HG03095 (cell line): ENCODE measurements at regions not wholly inside any gene's neighbourhood (a gene's known extent, or its start where the extent isn't known, plus 50 kb on each side); places are given as distances from the start of the nearest gene placed in this dataset.

Experiments used
- ATAC-seq: cut with Tn5 transposase; IDR thresholded peaks from one replicate; pipeline ENCODE4 v1.9.1; 2021; ENCODE audit warnings: moderate library complexity; ENCODE audit not compliant: unreplicated experiment

DNA sequence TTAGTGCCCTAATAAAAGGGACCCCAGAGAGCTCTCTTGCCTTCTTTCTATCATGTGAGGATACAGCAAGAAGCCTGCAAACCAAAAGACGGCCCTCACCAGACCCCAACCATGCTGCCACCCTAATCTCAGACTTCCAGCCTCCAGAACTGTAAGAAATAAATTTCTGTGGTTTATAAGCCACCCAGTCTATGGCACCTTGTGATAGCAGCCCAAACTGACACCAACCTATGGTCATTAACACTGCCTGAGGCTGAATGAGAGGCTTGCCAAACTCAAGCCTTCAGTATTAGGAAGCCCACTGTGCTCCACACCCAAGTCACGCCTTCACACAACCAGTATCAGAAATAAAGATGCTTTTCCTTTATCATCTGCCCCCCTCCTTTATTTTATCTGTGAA is 127.3 kb upstream of the KLF3 start:
- ATAC-seq = no peak

DNA sequence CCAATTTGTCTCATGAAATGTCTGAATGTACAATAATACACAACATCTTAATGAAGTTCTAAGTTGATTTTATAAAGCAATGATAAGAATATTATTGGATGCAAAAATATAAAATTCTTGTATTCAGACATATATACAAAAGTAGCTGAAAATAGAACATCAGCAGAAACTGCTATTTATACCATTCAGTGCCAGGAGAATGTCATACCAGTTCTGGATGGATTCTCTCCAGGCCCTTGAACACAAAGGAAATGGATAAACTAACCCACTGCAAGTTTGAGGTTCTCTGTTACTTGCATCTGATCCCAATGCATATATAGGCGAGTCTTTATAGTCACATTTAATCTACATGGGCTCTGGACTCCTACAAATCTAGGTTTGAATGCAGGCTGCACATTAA is 126.3 kb upstream of the KLF3 start:
- ATAC-seq = no peak

DNA sequence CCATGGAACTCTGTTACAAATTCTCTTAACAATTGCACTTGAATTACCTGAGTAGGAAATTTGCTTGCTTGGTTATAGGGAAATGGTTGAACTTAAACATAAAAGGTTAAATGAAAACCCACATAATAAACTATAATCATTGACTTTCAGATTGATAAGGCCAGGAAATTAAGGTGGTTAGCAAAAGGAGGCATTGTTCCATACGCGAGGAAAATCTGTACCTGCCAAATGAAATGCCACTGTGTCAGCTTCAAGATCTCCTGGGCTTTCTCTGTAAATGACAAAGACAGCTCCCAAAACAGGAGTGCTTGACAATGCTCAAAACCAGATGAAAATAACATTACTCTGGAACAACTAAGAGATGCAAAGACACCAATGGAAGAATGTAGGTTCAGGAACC is 125.5 kb upstream of the KLF3 start:
- no peak for ATAC-seq

DNA sequence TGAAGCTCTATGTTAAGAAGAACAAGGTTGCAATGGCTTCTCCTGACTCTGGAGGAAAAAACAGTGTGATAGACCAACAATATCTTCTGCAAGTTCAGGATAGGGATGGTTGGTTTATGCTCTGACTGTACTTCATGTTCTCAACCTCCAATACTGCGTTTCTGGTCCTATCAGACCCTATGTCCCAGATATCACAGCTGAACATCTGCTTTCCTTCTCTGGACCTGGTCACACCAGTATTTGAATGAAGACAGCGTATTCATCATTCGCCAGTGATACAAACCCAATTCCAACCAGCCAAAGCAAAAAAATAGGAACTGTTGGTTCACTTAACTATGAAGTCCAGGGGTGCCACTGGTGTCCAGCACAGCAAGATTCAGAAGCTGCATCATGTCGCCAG is 124.5 kb upstream of the KLF3 start:
- no peak for ATAC-seq

DNA sequence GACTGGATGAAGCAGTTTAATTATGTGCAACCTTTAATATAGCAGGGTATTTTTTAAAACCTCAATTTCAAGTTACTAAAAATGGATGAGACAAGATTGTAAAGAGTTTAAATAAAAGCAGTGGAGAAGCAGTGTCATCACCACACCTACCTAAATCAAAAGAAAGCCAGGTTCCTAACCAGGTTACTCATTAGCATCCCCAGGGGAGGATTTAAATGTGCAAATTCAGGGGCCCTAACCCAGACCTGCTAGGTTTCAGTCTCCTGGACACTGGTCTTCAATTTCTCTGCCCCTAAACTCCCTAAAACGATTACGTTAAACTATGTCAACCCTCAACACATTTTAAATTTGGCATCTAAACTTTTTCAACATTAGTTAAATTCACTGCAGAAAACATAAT is 116.9 kb upstream of the KLF3 start:
- no peak for ATAC-seq

DNA sequence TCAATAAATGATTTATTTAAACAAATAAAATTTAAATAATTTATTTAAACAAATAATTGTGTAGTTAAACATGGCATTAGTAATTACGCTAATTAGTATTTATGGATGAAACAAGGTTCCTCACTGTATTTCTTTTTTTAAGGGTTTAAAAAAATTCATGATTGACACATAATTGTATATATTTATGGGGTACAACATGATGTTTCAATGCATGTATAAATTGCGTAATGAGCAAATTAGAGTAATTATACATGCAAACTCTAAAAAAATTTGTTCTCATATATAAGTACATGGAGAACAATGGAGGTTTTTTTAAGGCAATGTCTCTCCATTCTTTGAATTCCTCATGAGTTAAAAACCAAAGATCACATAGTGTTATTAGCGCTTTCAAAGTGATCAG is 115.7 kb upstream of the KLF3 start:
- no peak for ATAC-seq

DNA sequence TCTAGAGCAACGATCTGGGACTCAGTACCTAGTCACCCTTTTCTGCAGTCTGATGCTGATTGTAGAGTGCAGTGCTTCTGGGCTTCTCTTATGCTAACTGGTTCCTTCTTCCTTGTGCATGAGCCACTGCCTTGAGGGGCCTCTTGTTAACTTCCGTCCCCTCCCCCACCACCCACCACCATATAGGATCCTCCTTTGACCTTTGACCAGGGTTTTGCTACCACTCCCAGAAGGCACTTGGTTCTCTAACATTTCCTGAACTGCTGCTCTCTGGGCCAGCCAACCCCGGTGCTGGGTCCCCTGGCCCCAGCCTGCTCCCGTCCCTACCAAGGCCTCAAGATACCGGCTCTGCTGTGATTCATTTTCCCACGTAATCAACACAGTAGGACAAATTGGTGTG is 104.6 kb upstream of the KLF3 start:
- no peak for ATAC-seq

DNA sequence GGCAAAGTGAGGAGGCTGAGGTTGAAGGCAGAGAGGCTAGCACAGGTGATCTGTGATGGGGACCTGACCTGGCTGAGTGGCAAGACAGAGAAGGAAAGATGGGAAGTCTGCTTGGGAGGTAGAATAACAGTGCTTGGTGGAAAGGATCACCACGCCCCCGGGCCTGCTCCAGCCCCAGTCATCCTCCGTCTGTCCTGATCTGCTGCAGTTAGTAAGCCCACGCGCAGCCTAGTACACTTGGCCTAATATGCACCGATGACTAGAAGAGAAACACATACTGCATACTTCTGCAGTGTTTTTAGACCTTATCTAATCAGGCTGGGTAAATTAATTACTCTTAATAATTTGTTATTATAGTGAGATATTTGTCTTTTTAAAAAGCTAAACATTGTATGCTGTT is 103.7 kb upstream of the KLF3 start:
- ATAC-seq = peak; percentile 21

DNA sequence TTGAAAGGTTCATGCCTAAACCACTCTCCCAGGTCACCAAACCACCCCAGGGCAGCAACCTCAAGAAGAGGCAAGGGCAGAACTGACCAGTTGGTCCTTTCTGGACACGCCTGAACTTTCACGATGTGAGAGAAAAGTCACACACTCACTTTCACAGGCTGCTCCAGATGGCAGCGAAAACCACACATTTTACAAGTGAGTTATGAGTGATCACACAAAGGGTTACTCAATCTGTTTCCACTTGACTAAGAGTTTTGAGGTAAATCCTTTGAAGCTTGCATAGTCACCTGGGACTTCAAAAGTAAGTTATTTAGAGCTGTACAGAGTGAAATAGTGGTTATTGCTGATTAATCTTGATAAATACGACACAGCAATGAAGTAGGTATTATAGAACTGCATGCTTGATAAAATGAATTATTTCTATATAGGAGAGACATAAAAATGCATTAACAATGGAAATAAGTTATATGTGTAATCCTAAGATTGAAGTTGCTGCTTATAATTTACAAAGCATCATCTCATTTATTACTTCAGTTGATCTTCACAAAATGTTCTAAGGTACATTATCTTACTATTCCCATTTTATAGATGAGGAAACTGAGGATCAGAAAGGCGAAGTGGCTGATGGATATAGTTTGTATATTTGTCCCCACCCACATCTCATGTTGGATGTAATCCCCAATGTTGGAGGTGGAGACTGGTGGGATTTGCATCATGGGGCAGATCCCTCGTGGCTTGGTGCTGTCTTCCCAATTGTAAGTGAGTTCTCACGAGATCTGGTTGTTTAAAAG is 103.0 kb upstream of the KLF3 start:
- peak; percentile 75 for ATAC-seq

DNA sequence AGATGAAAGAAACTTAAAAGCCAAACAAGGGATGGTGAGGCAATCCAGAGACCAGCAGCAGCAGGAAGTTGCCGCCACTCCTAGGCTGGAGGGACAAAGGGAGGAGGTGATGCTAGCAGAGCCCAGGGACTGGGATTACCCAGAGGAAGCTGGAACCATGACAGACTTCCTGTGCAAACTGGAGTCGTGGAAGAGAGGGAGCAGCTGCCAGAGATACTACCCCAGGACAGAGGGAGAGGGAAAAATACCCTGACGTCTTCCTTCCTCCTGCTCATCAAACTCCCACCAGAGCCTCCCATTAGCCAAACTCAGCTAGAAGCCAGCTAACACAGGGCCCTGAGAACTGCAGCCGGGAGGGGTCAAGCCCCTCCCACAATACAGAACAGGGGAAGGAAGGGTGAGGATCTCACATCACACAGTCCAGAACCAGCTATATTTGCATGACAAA is 101.2 kb upstream of the KLF3 start:
- ATAC-seq = no peak

DNA sequence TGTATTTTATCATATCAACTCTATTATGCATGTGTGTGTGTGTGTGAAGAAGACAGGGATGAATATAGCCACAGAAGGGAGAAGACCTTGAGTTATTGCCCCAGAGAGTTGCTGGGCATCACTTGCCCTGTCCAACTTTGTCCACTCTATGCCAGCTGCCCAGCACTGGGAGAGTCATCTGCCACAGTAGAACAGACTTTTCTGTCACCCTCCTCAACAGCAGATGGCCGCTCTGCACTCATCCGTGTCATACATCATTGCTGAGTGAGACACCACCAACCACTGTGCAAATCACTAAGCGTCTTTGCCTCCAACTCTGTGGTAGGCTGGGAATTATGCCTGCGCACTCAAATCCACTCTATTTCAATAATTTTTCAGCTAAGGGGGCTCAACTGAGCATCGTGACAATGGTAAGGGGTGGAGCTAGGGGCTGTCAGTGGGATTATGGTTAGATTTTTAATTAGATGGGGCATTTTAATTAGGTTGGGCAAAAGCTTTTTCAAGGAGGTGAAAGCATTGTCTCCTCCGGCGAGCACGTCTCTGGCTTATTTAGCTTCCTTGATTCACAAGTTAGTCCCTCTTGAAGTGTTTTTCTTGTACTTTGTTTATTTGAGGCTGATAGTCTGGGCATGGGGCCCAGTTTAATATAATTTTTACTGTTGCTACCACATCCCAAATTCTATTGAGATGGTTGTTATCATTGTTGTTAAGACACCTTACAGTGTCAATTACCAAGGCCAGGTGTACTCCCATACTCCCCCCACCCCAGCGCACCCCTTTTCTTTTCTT is 100.1 kb upstream of the KLF3 start:
- ATAC-seq = no peak

DNA sequence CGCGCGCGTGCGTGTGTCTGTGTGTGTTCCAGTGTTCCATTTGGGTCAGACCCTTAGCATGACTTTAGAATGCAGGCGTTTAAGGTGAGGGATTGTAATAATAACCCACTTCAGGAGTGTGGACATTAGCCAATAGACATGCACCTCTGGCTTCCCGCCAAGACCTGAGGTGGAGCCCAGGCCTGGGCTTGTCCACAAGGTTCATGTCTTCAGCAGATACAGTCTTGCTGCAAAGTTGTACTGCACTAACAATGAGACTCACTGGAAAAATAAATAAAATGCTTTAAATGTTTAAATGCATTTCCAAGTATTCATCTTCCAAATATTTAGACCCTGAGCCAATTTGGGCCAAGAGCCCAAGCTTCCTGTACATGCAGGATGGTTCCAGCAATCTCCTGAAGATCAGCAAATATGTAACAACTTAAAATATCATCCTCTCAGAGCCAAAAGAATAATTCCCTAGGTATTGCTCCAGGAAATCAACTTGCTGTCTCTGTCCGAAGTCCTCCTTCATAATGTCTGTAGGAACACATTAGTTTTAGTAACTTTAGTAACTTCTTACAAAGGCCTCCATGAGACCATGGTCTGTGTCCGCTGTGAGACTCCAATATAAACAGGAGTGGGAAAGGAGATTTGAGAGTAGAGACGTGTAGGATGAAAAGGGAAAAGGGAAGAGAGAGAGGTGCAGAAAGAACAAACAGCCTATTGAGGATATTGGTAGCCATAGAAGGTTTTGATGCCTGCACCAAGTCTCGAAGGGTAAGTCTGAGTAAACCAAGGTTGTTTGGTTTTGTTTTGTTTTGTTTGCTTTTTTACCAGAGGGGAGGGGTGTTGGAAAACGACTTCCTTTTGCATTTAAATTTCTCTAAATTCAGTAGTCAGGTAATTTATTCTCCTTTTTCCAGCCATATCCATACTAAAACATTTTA is 98.5 kb upstream of the KLF3 start:
- no peak for ATAC-seq

DNA sequence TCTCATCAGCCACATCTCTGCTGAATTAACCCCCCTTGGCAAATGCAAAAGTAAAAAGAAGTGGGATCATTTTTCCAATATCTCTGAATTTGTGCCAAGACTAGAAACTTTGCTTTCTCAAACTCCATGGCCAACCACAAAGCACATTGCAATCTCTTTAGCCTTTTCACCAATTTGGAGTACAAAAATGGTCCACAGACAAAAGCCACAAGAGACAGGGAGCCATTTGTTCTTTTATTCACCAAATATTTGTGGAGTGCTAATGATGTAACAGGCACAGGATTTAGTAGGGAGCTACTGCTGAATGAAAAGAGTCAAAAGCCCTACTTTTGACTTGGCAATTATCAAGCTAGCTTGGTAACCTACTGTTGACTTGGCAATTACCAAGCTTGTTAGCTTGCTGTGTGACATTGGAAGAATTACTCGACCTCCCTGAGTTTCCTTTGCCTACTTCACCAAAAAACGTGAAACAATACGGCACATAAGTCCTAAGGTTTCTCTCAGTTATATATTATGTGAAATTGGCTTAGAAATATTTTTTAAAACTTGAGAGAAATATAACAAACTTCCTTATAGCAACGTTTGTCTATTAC is 97.1 kb upstream of the KLF3 start:
- ATAC-seq = no peak

DNA sequence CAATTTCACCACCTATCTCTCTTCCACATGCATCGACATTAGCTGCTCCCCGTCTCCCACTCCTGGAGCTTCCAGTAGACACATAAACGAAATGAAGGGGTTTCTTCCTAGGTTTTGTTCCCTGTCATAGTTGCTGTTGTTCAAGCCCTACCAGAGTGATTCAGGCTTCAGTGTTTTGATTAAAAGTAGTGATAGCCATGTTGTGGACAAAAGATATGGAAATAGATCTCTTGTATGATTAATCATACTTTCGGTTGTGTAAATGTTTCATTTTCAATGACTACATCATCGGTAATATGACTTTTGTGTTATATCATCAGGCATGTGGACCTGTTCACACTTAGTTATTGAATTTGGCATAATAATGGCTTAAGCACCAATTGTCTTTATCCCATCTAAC is 96.5 kb upstream of the KLF3 start:
- no peak for ATAC-seq

DNA sequence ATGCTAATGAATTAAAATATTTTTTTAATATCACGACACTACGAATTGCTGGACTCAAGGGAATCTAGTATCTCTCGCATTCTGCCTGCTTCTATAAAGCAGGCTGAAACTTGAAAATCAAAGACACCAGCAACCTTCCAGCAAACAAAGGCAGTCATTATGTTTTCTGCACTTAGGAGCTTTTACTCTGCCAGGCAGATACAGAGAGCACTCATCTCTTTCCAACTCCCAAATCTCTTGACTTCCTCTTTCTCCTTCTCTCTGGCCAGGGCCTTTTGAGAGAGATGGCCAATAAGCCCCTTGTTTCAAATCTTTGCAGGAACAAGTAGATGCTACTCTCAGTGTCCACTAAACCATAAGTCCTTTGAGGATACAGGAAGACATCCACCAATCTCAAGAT is 95.2 kb upstream of the KLF3 start:
- no peak for ATAC-seq

DNA sequence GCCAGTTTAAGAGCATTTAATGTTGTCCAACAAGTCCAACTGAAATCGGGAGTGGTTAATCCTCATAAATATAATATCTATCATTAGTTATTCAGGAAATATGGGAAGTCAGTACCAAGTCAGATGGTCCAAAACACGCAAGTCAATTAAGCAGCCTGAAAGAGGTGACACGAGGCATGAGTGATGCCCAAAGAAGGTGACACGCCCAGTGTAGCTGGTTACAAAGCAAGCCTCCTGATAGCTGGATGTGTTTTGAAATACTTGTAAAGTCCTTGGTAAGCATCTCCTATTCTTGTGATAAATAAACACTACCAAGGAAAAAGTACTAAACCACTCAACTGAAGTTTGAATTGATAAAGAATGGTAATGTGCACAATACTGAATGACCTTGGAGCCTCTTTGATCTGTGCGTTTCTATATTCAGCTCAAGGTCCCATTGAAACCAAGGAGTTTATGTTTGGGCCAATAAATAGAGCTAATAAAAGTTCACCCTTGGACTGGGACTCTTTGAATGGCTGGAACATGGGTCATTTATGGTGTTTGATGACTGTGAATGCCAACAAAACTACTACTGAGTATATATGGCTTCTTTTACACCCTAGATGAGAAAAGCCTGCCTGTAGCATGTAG is 93.2 kb upstream of the KLF3 start:
- no peak for ATAC-seq

DNA sequence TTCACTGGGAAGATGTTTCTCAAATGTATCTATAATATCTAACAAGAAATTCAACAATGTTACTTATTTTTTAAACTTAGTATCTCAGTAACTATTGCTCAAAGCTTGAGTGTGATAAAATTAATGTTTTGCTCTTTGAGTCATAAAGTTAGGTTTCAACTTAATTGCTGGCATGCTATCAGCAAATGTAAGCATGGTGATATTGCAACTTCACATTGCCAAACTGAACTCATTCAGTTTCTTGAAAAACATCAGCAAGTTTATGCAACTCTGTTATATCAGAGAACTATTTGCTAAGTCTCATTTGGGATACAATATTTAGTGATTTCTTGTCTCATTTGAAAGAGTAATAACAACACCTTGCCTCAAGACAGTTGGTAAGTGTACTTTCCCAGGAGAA is 91.2 kb upstream of the KLF3 start:
- no peak for ATAC-seq

DNA sequence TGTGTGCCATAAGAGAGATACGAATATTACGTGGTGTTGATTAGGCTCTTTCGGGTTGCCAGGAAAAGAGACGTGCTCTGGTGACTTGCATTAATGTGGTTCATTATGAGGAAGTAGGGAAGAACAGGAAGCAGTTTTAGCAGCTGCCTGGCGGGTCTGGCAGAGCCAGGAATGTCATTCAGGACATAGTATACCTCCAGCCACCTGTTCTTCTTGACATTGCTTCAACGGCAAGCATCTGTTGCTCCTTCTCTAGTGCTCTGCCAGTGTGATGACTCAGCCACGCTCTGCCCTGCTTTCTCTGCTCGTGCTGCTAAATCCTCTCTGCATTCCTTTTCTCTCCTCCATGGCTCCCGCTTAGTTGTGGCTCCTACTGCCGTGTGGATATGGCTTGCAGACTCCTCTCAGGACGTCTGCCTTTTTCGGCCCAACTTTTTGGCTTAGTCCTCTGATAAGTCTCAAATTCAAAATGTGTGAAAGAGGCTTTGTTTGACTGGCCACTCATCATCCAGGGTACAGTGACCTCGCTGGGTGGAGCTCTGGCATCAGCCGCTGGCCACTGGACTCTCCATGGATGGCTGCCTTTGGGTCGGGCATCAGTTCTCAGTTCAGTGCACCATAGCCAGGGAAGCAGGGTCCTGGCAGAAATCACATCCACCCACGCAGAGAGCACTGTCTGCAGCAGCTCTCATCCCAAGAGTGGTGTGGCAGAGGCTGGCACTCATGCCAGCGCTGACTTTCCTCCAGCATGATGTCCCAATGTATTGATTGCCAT is 89.3 kb upstream of the KLF3 start:
- ATAC-seq = no peak

DNA sequence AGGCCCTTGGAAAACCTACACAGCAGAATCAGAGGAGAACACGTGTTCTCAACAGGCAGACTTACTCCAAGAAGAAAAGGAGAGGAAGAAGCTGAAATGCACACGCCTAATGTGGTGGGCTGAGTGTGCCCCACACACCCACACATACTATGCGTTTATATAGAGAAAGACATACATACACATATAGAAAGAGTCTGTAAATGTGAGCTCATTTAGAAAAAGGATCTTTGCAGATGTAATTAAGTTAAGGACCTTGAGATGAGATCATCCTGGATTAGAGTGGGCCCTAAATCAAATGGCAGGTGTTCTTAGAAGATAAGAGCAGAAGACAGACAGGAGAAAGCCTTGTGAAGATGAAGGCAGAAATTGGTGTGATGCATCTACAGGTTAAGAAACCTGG is 87.2 kb upstream of the KLF3 start:
- no peak for ATAC-seq

DNA sequence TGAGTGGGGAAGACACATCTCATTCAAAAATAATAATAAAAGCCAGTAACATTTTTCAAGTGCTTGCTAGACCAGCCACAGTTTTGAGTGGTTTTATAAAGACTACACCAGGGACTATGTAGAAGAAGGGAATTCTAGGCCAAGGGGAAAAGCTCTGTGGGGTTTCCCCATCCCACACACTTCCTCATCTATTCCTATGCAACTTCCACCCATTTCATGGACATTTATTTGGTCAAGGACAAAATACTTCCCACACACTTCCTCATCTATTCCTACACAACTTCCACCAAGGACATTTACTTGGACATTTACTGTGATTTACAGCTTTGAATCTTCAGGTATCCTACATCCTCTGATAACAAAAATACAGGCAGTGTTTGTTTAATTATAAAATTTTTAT is 86.5 kb upstream of the KLF3 start:
- no peak for ATAC-seq
